Activated T-helper 17 cell treated with anti-CD3 and anti-CD28 coated beads, Interleukin-2, amount 50 U/mL, for 72 hours (primary cell): ENCODE measurements at regions not wholly inside any gene's neighbourhood (a gene's known extent, or its start where the extent isn't known, plus 50 kb on each side); places are given as distances from the start of the nearest gene placed in this dataset.

Experiments
- ATAC-seq: fragments of 150-1000 bp; cut with Tn5 transposase; replicated peaks from 2 replicates; pipeline ENCODE4 v1.10.0; 2021; ENCODE audit warnings: mild to moderate bottlenecking, moderate library complexity
- H3K27ac Mint-ChIP-seq: one replicate; pipeline ENCODE4 v1.8.0; 2022; ENCODE audit warnings: mixed read lengths
- H3K27me3 Mint-ChIP-seq: one replicate; pipeline ENCODE4 v1.8.0; 2022; ENCODE audit warnings: mixed read lengths
- H3K36me3 Mint-ChIP-seq: one replicate; pipeline ENCODE4 v1.8.0; 2022; ENCODE audit warnings: low read depth, mild to moderate bottlenecking, mixed read lengths
- H3K4me1 Mint-ChIP-seq: one replicate; pipeline ENCODE4 v1.8.0; 2022; ENCODE audit warnings: mixed read lengths
- H3K4me3 Mint-ChIP-seq: one replicate; pipeline ENCODE4 v1.8.0; 2022; ENCODE audit warnings: mild to moderate bottlenecking, mixed read lengths
- H3K9me3 Mint-ChIP-seq: one replicate; pipeline ENCODE4 v1.8.0; 2022; ENCODE audit warnings: mixed read lengths

DNA sequence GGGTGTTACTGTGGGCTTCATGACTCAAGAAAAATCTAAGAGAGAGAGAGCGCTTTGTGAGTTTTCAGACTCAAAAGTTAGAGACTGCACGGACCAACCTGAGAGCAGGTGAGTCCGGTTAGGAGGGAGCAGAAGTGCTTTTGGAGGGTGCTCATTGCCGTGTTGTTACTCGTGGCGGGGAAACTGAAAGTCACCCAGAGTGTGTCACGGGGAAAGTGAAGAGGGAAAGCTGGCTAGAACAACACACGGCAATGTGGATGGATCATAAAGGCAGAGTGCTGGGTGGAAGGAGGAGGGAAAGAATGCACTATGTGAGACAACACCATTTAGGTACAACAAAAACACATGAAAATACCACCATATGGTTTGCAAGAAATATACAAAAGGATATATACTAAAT is 112.3 kb downstream of the BDH1 start:
- no peaks in the 10 kb centered on the region for H3K9me3 Mint-ChIP-seq
- no peak for ATAC-seq
- no peaks in the 10 kb centered on the region for H3K36me3 Mint-ChIP-seq
- no peak overlapping the region for H3K4me3 Mint-ChIP-seq
- no peaks in the 10 kb centered on the region for H3K4me1 Mint-ChIP-seq
- H3K27ac Mint-ChIP-seq: no peak overlapping the region
- H3K27me3 Mint-ChIP-seq: peaks cover 31% of the 10 kb centered on the region

DNA sequence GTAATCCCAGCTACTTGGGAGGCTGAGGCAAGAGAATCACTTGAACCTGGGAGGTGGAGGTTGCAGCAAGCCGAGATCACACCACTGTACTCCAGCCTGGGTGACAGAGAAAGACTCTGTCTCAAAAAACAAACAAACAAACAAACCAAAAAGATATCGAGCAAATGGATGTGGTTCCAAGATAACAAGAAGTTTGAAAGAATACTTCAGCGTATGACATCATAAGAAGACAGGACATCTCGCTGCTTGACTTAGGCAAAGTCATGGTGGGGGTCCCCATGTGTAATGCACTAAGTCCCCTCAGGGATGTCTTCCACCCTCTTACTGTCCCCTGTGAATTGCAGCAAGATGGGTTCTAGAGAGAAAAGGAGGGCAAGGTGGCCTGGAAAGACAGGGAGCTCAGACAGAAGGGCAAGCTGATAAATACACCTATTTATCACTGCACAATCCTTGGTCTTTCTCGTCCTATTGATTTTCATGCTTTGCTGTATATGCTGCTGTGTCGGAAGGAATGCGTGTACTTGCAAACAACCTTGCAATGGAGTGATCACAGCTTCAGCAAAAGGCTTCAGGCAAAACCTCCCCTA is 115.0 kb downstream of the BDH1 start:
- H3K4me1 Mint-ChIP-seq: no peaks in the 10 kb centered on the region
- ATAC-seq: no peak
- peaks cover 30% of the 10 kb centered on the region for H3K27me3 Mint-ChIP-seq
- no peaks in the 10 kb centered on the region for H3K9me3 Mint-ChIP-seq
- H3K4me3 Mint-ChIP-seq: no peak overlapping the region
- H3K27ac Mint-ChIP-seq: no peak overlapping the region
- H3K36me3 Mint-ChIP-seq: no peaks in the 10 kb centered on the region

DNA sequence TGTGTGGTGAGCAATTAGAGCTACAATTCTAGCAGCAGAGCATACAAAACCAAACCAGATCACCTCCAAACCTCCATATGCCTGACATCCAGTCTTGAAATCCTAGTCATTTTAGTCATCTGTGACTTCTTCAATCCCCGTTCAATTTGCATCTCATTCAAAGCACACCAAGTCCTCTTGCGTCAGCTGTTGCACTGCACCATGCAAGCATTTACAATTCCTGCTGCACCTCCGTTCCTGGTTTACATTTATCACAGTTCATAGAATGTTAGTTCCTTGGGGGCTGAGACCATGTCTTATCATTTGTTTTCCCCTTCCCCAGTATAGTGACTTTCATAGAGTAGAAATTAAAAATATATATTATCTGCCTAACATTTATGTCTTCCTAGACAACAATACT is 116.9 kb downstream of the BDH1 start:
- no peaks in the 10 kb centered on the region for H3K36me3 Mint-ChIP-seq
- peaks cover 30% of the 10 kb centered on the region for H3K27me3 Mint-ChIP-seq
- no peaks in the 10 kb centered on the region for H3K9me3 Mint-ChIP-seq
- ATAC-seq: no peak
- H3K4me1 Mint-ChIP-seq: no peaks in the 10 kb centered on the region
- H3K4me3 Mint-ChIP-seq: no peak overlapping the region
- H3K27ac Mint-ChIP-seq: no peak overlapping the region

- no peaks in the 10 kb centered on the region for H3K36me3 Mint-ChIP-seq
- H3K9me3 Mint-ChIP-seq: no peaks in the 10 kb centered on the region
- no peak overlapping the region for H3K27ac Mint-ChIP-seq
- H3K4me3 Mint-ChIP-seq: no peak overlapping the region
- no peak for ATAC-seq
- H3K4me1 Mint-ChIP-seq: peaks cover 6% of the 10 kb centered on the region
- H3K27me3 Mint-ChIP-seq: peaks cover 20% of the 10 kb centered on the region
Observed at GRCh38 chr3:197435426-197435825, 120.3 kb downstream of the BDH1 start.

DNA sequence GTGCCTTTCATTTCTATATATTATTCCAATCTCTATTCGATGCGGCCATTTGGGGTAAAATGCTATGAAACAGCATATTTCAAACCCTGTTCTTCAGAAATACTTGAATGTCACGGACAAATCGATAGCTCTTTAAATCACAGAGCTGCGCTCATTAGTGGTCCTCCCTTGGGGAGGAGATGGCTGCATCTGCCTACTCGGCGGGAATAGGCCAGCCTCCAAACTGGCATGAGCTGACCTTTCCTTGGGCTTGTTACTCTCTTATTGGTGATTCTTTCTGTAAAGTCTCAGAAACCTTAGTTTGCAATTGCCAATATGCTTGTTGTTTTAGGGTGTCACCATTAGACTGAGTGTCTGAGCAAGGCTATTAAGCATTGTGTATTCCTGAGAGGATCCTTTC is 120.9 kb downstream of the BDH1 start:
- Mint-ChIP-seq H3K9me3 (no peaks in the 10 kb centered on the region), H3K4me3 (no peak overlapping the region), H3K36me3 (no peaks in the 10 kb centered on the region), H3K27ac (no peak overlapping the region), H3K27me3 (peaks cover 17% of the 10 kb centered on the region), H3K4me1 (peaks cover 6% of the 10 kb centered on the region)
- ATAC-seq: no peak

- Mint-ChIP-seq H3K36me3 (no peaks in the 10 kb centered on the region), H3K27me3 (peaks cover 10% of the 10 kb centered on the region), H3K9me3 (no peaks in the 10 kb centered on the region), H3K27ac (no peak overlapping the region), H3K4me3 (no peak overlapping the region), H3K4me1 (peaks cover 20% of the 10 kb centered on the region)
- ATAC-seq: no peak
Observed at GRCh38 chr3:197432384-197433127, 123.2 kb downstream of the BDH1 start.

DNA sequence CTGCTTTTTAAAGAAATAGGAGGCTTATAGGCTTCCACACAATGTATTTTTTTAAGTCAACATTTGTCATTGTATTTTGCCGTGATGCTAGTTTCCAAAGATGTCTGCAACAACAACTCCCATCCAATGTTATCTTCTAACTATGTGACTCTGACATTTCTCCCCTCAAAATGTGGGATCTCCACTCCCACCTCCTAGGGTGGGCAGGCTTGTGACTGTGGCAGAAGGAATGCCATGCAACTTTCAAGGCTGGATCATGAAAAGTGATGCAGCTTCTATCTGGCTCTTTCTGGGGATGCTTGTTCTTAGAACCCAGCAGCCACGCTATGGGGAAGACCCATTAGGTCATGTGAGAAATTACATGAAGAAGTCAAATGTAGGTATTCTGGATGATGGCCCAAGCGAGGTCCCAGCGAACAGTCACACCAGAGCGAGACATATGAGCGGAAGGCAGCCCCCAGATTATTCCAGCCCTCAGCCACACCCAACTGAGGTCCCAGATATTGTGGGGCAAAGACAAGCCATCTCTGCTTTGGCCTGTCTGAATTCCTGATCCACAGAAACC is 124.3 kb downstream of the BDH1 start:
- Mint-ChIP-seq H3K36me3 (no peaks in the 10 kb centered on the region), H3K4me1 (peaks cover 20% of the 10 kb centered on the region), H3K27me3 (peaks cover 10% of the 10 kb centered on the region), H3K4me3 (no peak overlapping the region), H3K27ac (no peak overlapping the region), H3K9me3 (no peaks in the 10 kb centered on the region)
- no peak for ATAC-seq

DNA sequence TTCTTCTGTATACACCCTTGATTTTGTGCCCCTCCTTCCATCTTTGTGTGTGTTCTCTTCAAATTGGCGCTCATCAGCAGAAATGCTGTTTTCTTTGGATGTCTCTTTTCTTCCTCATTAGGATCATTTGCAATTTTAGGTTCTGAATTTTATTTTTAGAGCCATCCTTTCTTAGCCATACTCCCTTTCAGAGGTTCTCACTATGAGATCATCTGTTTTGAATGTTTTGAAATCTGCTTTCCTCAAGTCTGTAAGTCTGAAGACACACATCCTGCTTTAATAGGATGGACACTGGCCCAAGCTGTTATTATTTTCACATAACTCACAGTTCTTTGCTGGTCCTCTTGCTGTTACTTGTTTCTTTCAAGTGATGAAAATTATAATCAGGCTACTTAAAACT is 124.8 kb downstream of the BDH1 start:
- no peaks in the 10 kb centered on the region for H3K36me3 Mint-ChIP-seq
- peak overlapping the region; percentile 3 for H3K4me3 Mint-ChIP-seq
- peaks cover 20% of the 10 kb centered on the region for H3K4me1 Mint-ChIP-seq
- no peaks in the 10 kb centered on the region for H3K9me3 Mint-ChIP-seq
- peaks cover 10% of the 10 kb centered on the region for H3K27me3 Mint-ChIP-seq
- ATAC-seq: no peak
- H3K27ac Mint-ChIP-seq: peak overlapping the region; percentile 5

GRCh38 chr3:197430502-197430901 is 125.3 kb downstream of the BDH1 start:
- Mint-ChIP-seq H3K27me3 (peaks cover 10% of the 10 kb centered on the region), H3K4me3 (peak overlapping the region; percentile 3), H3K27ac (peak overlapping the region; percentile 5), H3K9me3 (no peaks in the 10 kb centered on the region), H3K36me3 (no peaks in the 10 kb centered on the region), H3K4me1 (peaks cover 20% of the 10 kb centered on the region)
- peak; percentile 13 for ATAC-seq

GRCh38 chr3:197428952-197429351 is 126.8 kb downstream of the BDH1 start:
- peaks cover 20% of the 10 kb centered on the region for H3K4me1 Mint-ChIP-seq

DNA sequence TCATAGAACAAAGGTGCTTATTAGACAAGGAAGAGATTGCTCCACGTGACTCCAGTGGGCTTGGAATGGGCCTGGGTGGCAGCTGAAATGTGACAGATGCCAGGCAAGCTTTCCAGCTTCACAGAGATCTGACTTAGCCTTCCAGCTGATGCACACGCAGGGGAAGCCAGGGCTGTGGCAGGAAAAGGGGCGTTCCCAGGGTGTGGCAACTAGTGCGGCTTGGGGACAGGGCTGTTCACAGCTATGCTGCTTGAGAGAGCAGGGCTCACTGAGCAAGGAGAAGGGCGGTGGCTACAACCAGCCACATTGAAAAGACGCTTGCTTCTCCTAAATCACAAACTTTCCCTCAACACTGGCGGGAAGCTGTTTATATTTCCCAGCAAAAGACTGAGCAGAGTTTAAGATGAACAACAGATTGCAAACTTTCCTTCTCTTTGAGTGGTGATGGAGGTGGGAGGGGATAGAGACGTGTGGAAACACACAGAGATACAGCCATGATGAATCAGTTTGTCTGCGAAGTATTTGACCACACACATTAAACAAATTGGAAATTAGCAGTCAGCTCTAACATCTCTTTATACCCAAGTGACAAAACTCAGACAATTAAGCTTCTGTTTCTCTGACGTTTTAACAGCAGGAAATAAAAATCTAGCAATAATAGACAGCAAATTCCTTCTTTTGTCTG is 127.5 kb downstream of the BDH1 start:
- Mint-ChIP-seq H3K27ac (peak overlapping the region; percentile 90), H3K9me3 (no peaks in the 10 kb centered on the region), H3K4me3 (peak overlapping the region; percentile 76), H3K4me1 (peaks cover 20% of the 10 kb centered on the region), H3K36me3 (no peaks in the 10 kb centered on the region), H3K27me3 (peaks cover 8% of the 10 kb centered on the region)
- peak; percentile 95 for ATAC-seq

More at GRCh38 chr3:197428952-197429351, 126.8 kb downstream of the BDH1 start:
- Mint-ChIP-seq H3K27ac (peak overlapping the region; percentile 90), H3K9me3 (no peaks in the 10 kb centered on the region), H3K36me3 (no peaks in the 10 kb centered on the region), H3K27me3 (peaks cover 10% of the 10 kb centered on the region), H3K4me3 (peak overlapping the region; percentile 76)
- no peak for ATAC-seq

DNA sequence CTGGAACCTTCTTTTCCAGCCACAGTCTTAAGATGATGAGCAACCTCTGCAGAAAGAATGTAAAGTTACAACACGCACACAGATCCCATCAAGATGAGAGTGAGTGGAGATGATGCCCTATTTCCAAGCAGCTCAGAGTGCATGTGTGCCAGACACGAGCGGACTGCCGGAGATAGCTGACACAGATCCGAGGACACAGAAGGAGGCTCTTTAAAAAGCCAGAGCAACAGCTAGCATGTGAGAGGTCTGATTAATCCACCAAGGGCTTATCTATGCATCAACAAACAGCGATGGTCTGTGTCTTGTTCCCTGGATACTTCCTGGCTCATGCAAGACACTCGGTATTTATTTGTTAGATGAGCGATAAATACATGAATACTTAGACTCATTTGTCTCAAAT is 128.6 kb upstream of the DLG1 start:
- H3K9me3 Mint-ChIP-seq: no peaks in the 10 kb centered on the region
- H3K27me3 Mint-ChIP-seq: peaks cover 8% of the 10 kb centered on the region
- H3K4me3 Mint-ChIP-seq: no peak overlapping the region
- H3K36me3 Mint-ChIP-seq: no peaks in the 10 kb centered on the region
- H3K4me1 Mint-ChIP-seq: peaks cover 20% of the 10 kb centered on the region
- no peak for ATAC-seq
- peak overlapping the region; percentile 28 for H3K27ac Mint-ChIP-seq

GRCh38 chr3:197426121-197426566 is 127.7 kb upstream of the DLG1 start:
- Mint-ChIP-seq H3K36me3 (no peaks in the 10 kb centered on the region), H3K27me3 (peaks cover 8% of the 10 kb centered on the region), H3K4me3 (no peak overlapping the region), H3K4me1 (peaks cover 20% of the 10 kb centered on the region), H3K27ac (no peak overlapping the region), H3K9me3 (no peaks in the 10 kb centered on the region)
- ATAC-seq: no peak

GRCh38 chr3:197425485-197426120 is 127.2 kb upstream of the DLG1 start:
- peaks cover 16% of the 10 kb centered on the region for H3K4me1 Mint-ChIP-seq
- no peak for ATAC-seq
- no peak overlapping the region for H3K27ac Mint-ChIP-seq
- no peaks in the 10 kb centered on the region for H3K36me3 Mint-ChIP-seq
- H3K4me3 Mint-ChIP-seq: no peak overlapping the region
- peaks cover 4% of the 10 kb centered on the region for H3K27me3 Mint-ChIP-seq
- no peaks in the 10 kb centered on the region for H3K9me3 Mint-ChIP-seq
